GM12873 (cell line): ENCODE measurements at regions not wholly inside any gene's neighbourhood (a gene's known extent, or its start where the extent isn't known, plus 50 kb on each side); places are given as distances from the start of the nearest gene placed in this dataset.

Experiments
- CTCF ChIP-seq: IDR thresholded peaks from 2 replicates; pipeline ENCODE4 v1.5.1; 2012; ENCODE audit warnings: low read depth, mild to moderate bottlenecking, moderate library complexity, low read length, control low read depth; ENCODE audit not compliant: insufficient read depth; ENCODE audit errors: missing control alignments

DNA sequence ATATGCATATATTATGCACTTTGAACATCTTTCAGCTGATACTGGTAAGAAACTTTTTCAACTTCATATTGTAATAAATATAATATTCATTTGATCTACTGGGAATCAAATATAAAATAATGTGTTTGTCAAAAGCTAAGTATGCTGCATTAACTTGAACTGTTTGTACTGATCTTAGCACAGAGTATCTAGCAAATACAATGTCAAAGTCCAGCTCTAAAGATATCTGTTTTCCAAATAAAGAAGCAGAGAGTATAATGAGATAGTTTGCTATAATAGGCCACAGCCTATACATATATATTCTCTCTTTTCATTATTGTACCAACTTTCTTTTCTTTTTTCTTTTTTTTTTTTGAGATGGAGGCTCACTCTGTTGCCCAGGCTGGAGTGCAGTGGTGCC, 417.0 kb downstream of the TMEM161B start:
- no peak for TF ChIP-seq CTCF

- no peak for TF ChIP-seq CTCF
Measured at GRCh38 chr5:87850843-87851242, 417.8 kb downstream of the TMEM161B start.

- no peak for TF ChIP-seq CTCF
Measured at GRCh38 chr5:87845734-87846133, 422.9 kb downstream of the TMEM161B start.

GRCh38 chr5:87844866-87845265, 423.8 kb downstream of the TMEM161B start:
- TF ChIP-seq CTCF = no peak

- no peak for TF ChIP-seq CTCF
Measured at GRCh38 chr5:87844449-87844848, 424.2 kb downstream of the TMEM161B start.

- TF ChIP-seq CTCF = no peak
Measured at GRCh38 chr5:87836696-87837095, 424.0 kb upstream of the CCNH start.

GRCh38 chr5:87831499-87831898, 418.8 kb upstream of the CCNH start:
- TF ChIP-seq CTCF = no peak

DNA sequence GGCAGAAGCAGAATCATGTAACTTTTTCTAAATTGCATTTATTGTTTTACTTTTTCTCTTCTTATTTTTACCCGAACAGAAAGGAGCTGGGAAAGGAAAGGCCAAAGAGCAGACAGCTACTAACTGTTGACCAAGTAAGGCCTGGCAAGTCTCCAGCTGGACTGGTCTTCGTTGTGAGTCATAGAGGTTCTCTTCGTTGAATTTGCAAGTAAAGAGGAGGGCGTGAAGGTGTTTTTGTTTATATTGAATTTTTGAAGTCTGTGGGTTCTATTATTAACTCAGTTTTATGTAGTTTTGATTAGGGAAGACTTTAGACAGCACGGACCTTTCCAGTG, 416.5 kb upstream of the CCNH start:
- no peak for TF ChIP-seq CTCF
